Keratinocyte (primary cell): ENCODE measurements at regions not wholly inside any gene's neighbourhood (a gene's known extent, or its start where the extent isn't known, plus 50 kb on each side); places are given as distances from the start of the nearest gene placed in this dataset.

Experiments
- DNase-seq: peaks from one replicate; pipeline ENCODE4 v3.0.0-alpha.2; 2011; ENCODE audit warnings: low read depth, missing footprints, low spot score
- FAIRE-seq: peaks from 2 replicates; lab custom pipeline; 2011; peaks lifted over from hg19 to GRCh38; lab: Jason Lieb, UNC
- H2AFZ ChIP-seq: 2 replicates; pipeline ENCODE4 v1.6.0; 2012; ENCODE audit warnings: low read length, control low read depth, inconsistent platforms; ENCODE audit not compliant: control insufficient read depth
- H3K27ac ChIP-seq: 2 replicates; pipeline ENCODE4 v1.5.1; 2011; ENCODE audit warnings: low read length; ENCODE audit not compliant: control insufficient read depth, insufficient read depth
- H3K27me3 ChIP-seq: 3 replicates; pipeline ENCODE4 v1.6.0; 2011; ENCODE audit warnings: low read length; ENCODE audit not compliant: control insufficient read depth, insufficient read depth; ENCODE audit errors: extremely low read depth
- H3K36me3 ChIP-seq, 2 experiments: 2 replicates in 1 of 2; 3 replicates in 1 of 2; pipeline ENCODE4 v1.5.1; 2011; ENCODE audit warnings: low read length in 2 of 2, mild to moderate bottlenecking in 1 of 2; ENCODE audit not compliant: control insufficient read depth in 2 of 2, insufficient read depth in 2 of 2; ENCODE audit errors: extremely low read depth in 1 of 2
- H3K4me1 ChIP-seq: 3 replicates; pipeline ENCODE4 v1.5.1; 2011; ENCODE audit warnings: low read length; ENCODE audit not compliant: control insufficient read depth, insufficient read depth; ENCODE audit errors: extremely low read depth
- H3K4me2 ChIP-seq: 3 replicates; pipeline ENCODE4 v1.6.0; 2011; ENCODE audit warnings: low read depth, low read length; ENCODE audit not compliant: control insufficient read depth, insufficient read depth; ENCODE audit errors: extremely low read depth
- H3K4me3 ChIP-seq, 3 experiments: fragments of 200-600 bp in 1 of 3; sonication (generic) in 1 of 3; 2 replicates in 2 of 3; 3 replicates in 1 of 3; pipeline ENCODE4 v1.5.1; 2011 to 2016; ENCODE audit warnings: low read length in 3 of 3, mild to moderate bottlenecking in 3 of 3, control low read depth in 2 of 3, inconsistent platforms in 1 of 3, low read depth in 1 of 3, mixed read lengths in 1 of 3, mixed run types in 1 of 3, moderate library complexity in 1 of 3; ENCODE audit not compliant: control insufficient read depth in 2 of 3, insufficient read depth in 2 of 3; ENCODE audit errors: extremely low read depth in 1 of 3
- H3K79me2 ChIP-seq: 2 replicates; pipeline ENCODE4 v1.6.0; 2012; ENCODE audit warnings: low read length; ENCODE audit not compliant: control insufficient read depth, insufficient read depth
- H3K9ac ChIP-seq: 3 replicates; pipeline ENCODE4 v1.6.0; 2011; ENCODE audit warnings: low read length; ENCODE audit not compliant: control insufficient read depth, insufficient read depth; ENCODE audit errors: extremely low read depth
- H3K9me1 ChIP-seq: 3 replicates; pipeline ENCODE4 v1.6.0; 2011; ENCODE audit warnings: low read length; ENCODE audit not compliant: control insufficient read depth, insufficient read depth; ENCODE audit errors: extremely low read depth
- H3K9me3 ChIP-seq: 2 replicates; pipeline ENCODE4 v1.5.1; 2012; ENCODE audit warnings: low read depth, low read length; ENCODE audit not compliant: control insufficient read depth
- H4K20me1 ChIP-seq: 3 replicates; pipeline ENCODE4 v1.6.0; 2011; ENCODE audit warnings: low read length; ENCODE audit not compliant: control insufficient read depth, insufficient read depth; ENCODE audit errors: extremely low read depth
- CTCF ChIP-seq, 3 experiments: IDR thresholded peaks in 1 of 3; conservative IDR thresholded peaks in 1 of 3; optimal IDR thresholded peaks in 1 of 3; 2 replicates in 2 of 3; 3 replicates in 1 of 3; pipeline versions ENCODE3 to v1.5.1; 2011; ENCODE audit warnings: low read length in 3 of 3, mild to moderate bottlenecking in 3 of 3, moderate library complexity in 2 of 3, control low read depth in 1 of 3, inconsistent platforms in 1 of 3; ENCODE audit not compliant: insufficient read depth in 2 of 3; ENCODE audit errors: extremely low read depth in 1 of 3
- EZH2 ChIP-seq: IDR thresholded peaks from one replicate; pipeline ENCODE4 v1.6.1; 2012; ENCODE audit warnings: inconsistent platforms, mild to moderate bottlenecking, low read length, moderate library complexity
- dilution Hi-C: fragments of 300-500 bp; cut with MboI; formaldehyde crosslinking; loops from one replicate; pipeline ENCODE4 v1.7.0; 2020; ENCODE audit warnings: low sequenced_read_pairs; ENCODE audit not compliant: extremely low pct_ligation_motif_present

- no peak overlapping the region for H2AFZ ChIP-seq
- H3K4me3 ChIP-seq = no peak overlapping the region
- H4K20me1 ChIP-seq = no peaks in the 10 kb centered on the region
- no peak for FAIRE-seq
- H3K4me2 ChIP-seq = no peak overlapping the region
- peaks cover 11% of the 10 kb centered on the region for H3K27me3 ChIP-seq
- DNase-seq = no peak
- H3K9ac ChIP-seq = no peak overlapping the region
- no peaks in the 10 kb centered on the region for H3K9me3 ChIP-seq
- H3K27ac ChIP-seq = no peak overlapping the region
- H3K79me2 ChIP-seq = no peaks in the 10 kb centered on the region
- no peaks in the 10 kb centered on the region for H3K36me3 ChIP-seq
- TF ChIP-seq EZH2 (no peak), CTCF (optimal IDR thresholded peaks at IDR 0.05 in 1 of 3, IDR thresholded peaks at IDR 0.05 in 1 of 3, conservative IDR thresholded peaks at IDR 0.05 in 1 of 3; ENCODE audit: extremely low read depth in 1 of 3, insufficient read depth in 2 of 3, low read length in 3 of 3) (no peak)
- no peaks in the 10 kb centered on the region for H3K4me1 ChIP-seq
- dilution Hi-C loops = no loop called here
- no peaks in the 10 kb centered on the region for H3K9me1 ChIP-seq
These were observed 297.5 kb upstream of the DPH6 start for GRCh38 chr15:35843498-35843897.

GRCh38 chr15:35850284-35850683, 304.3 kb upstream of the DPH6 start:
- H3K4me3 ChIP-seq = no peak overlapping the region
- H3K4me1 ChIP-seq = no peaks in the 10 kb centered on the region
- DNase-seq = no peak
- no peak overlapping the region for H3K4me2 ChIP-seq
- TF ChIP-seq EZH2 = no peak
- TF ChIP-seq CTCF (optimal IDR thresholded peaks at IDR 0.05 in 1 of 3, IDR thresholded peaks at IDR 0.05 in 1 of 3, conservative IDR thresholded peaks at IDR 0.05 in 1 of 3; ENCODE audit: extremely low read depth in 1 of 3, insufficient read depth in 2 of 3, low read length in 3 of 3) = no peak
- no peaks in the 10 kb centered on the region for H3K9me3 ChIP-seq
- H3K9ac ChIP-seq = no peak overlapping the region
- no peak overlapping the region for H2AFZ ChIP-seq
- H3K27ac ChIP-seq = no peak overlapping the region
- no peaks in the 10 kb centered on the region for H3K27me3 ChIP-seq
- no peaks in the 10 kb centered on the region for H3K79me2 ChIP-seq
- dilution Hi-C loops = no loop called here
- no peaks in the 10 kb centered on the region for H3K36me3 ChIP-seq
- FAIRE-seq = no peak
- no peaks in the 10 kb centered on the region for H4K20me1 ChIP-seq
- H3K9me1 ChIP-seq = no peaks in the 10 kb centered on the region
